K562 (cell line): ENCODE measurements at regions not wholly inside any gene's neighbourhood (a gene's known extent, or its start where the extent isn't known, plus 50 kb on each side); places are given as distances from the start of the nearest gene placed in this dataset.

Source experiments
- ATAC-seq: fragments of 200-7000 bp; cut with Tn5 transposase; 3 replicates; pipeline ENCODE4 v1.9.1; 2020; ENCODE audit warnings: moderate library complexity
- BruUV-seq: library from RNA; stranded (reverse); fragments of 400-500 nt; replicated peaks from 2 replicates; lab custom pipeline; 2021; lab: Mats Ljungman, UMichigan
- CTCF ChIA-PET: fragments of 300-600 bp; formaldehyde crosslinking; extraction: SDS; loops from one replicate; lab custom pipeline; 2021; ENCODE audit warnings: low intra/inter-chr PET ratio; lab: Yijun Ruan, JAX
- POLR2A ChIA-PET: fragments of 300-600, 350-650 bp; sonication (Branson Sonifier 250); formaldehyde crosslinking; extraction: SDS; loops from one replicate; lab custom pipeline; 2021; ENCODE audit warnings: antibody characterized with exemption, inconsistent platforms; lab: Yijun Ruan, JAX
- DNase-seq, 4 experiments: peaks; one replicate each; pipeline versions ENCODE4 v3.0.0 to v3.0.0-alpha.2; 2011 to 2018; ENCODE audit warnings: low spot score in 3 of 4, mixed read lengths in 3 of 4; ENCODE audit errors: extremely low read depth in 1 of 4
- FAIRE-seq: peaks from 2 replicates; lab custom pipeline; 2011; peaks lifted over from hg19 to GRCh38; lab: Jason Lieb, UNC
- H2AFZ ChIP-seq: 2 replicates; pipeline ENCODE4 v1.6.0; 2011; ENCODE audit warnings: low read depth, low read length, control low read depth, inconsistent platforms
- H3K27ac ChIP-seq: fragments of 200-600 bp; 3 replicates; pipeline ENCODE4 v1.8.0; 2011; ENCODE audit warnings: low read depth, mild to moderate bottlenecking, control low read depth, inconsistent platforms, low read length, moderate library complexity, mixed read lengths; ENCODE audit errors: extremely low read depth
- H3K27me3 ChIP-seq, 2 experiments: fragments of 300-600 bp in 1 of 2; 2 replicates in 1 of 2; 3 replicates in 1 of 2; pipeline versions ENCODE4 v1.6.0 to v1.8.0; 2011; ENCODE audit warnings: inconsistent platforms in 2 of 2, low read length in 2 of 2, mild to moderate bottlenecking in 1 of 2, mixed read lengths in 1 of 2, moderate library complexity in 1 of 2; ENCODE audit not compliant: control insufficient read depth in 2 of 2, insufficient read depth in 2 of 2
- H3K36me3 ChIP-seq: fragments of 300-600 bp; 3 replicates; pipeline ENCODE4 v1.8.0; 2011; ENCODE audit warnings: mild to moderate bottlenecking, low read length, inconsistent platforms; ENCODE audit not compliant: control insufficient read depth, insufficient read depth
- H3K4me1 ChIP-seq, 2 experiments: fragments of 200-600 bp in 1 of 2; replicated peaks in 1 of 2; 2 replicates in 1 of 2; 3 replicates in 1 of 2; pipeline versions ENCODE4 v1.5.1 to v1.8.0; 2011; ENCODE audit warnings: inconsistent platforms in 2 of 2, low read length in 2 of 2, mild to moderate bottlenecking in 1 of 2, mixed read lengths in 1 of 2, moderate library complexity in 1 of 2; ENCODE audit not compliant: control insufficient read depth in 2 of 2, insufficient read depth in 2 of 2
- H3K4me2 ChIP-seq: 2 replicates; pipeline ENCODE4 v1.6.1; 2011; ENCODE audit warnings: low read length, control low read depth, inconsistent platforms, mixed read lengths; ENCODE audit not compliant: insufficient read depth
- H3K4me3 ChIP-seq: fragments of 200-600 bp; sonication (generic), shearing (Covaris generic); 2 replicates; pipeline ENCODE4 v1.5.1; 2016; ENCODE audit warnings: control low read depth, inconsistent platforms
- H3K79me2 ChIP-seq: fragments of 200-600 bp; 3 replicates; pipeline ENCODE4 v1.8.0; 2011; ENCODE audit warnings: low read length, inconsistent platforms; ENCODE audit not compliant: control insufficient read depth, insufficient read depth
- H3K9ac ChIP-seq, 2 experiments: 2 replicates each; pipeline versions ENCODE4 v1.6.0 to v1.6.1; 2011; ENCODE audit warnings: low read depth in 2 of 2, low read length in 2 of 2, control low read depth in 1 of 2, inconsistent platforms in 1 of 2, mild to moderate bottlenecking in 1 of 2, mixed read lengths in 1 of 2; ENCODE audit not compliant: insufficient read depth in 1 of 2
- H3K9me1 ChIP-seq: one replicate; pipeline ENCODE4 v1.6.0; 2011; ENCODE audit warnings: inconsistent platforms, mild to moderate bottlenecking, low read length, moderate library complexity; ENCODE audit not compliant: control insufficient read depth, insufficient read depth
- H3K9me3 ChIP-seq: replicated peaks from 2 replicates; pipeline ENCODE4 v1.5.1; 2011; ENCODE audit warnings: low read depth, low read length, inconsistent platforms; ENCODE audit not compliant: control insufficient read depth, insufficient read depth
- H4K20me1 ChIP-seq: replicated peaks from 2 replicates; pipeline ENCODE4 v1.6.1; 2011; ENCODE audit warnings: low read length, inconsistent platforms, mixed read lengths; ENCODE audit not compliant: control insufficient read depth, insufficient read depth
- CBFA2T3 ChIP-seq: fragments of 450-650 bp; IDR thresholded peaks from 2 replicates; pipeline ENCODE4 v1.6.1; 2017
- ETS2 ChIP-seq: IDR thresholded peaks from 2 replicates; pipeline ENCODE4 v1.6.1; 2016; ENCODE audit warnings: borderline replicate concordance, missing genetic modification characterization, mild to moderate bottlenecking, moderate library complexity, missing compliant biosample characterization; ENCODE audit not compliant: poor library complexity, severe bottlenecking
- EZH2 ChIP-seq: IDR thresholded peaks from 2 replicates; pipeline ENCODE4 v1.6.1; 2012; ENCODE audit warnings: low read depth, mild to moderate bottlenecking, inconsistent platforms, low read length, borderline replicate concordance
- GABPB2 ChIP-seq: fragments of 250-450 bp; sonication (Bioruptor Pico); conservative IDR thresholded peaks from 2 replicates; pipeline ENCODE4 v1.5.1; 2021; ENCODE audit warnings: mild to moderate bottlenecking
- GATAD2B ChIP-seq: fragments of 450-650 bp; IDR thresholded peaks from 2 replicates; pipeline ENCODE4 v1.6.1; 2017; ENCODE audit warnings: mild to moderate bottlenecking, borderline replicate concordance
- HLTF ChIP-seq: fragments of 450-650 bp; IDR thresholded peaks from 2 replicates; pipeline ENCODE4 v1.6.1; 2016
- NFYB ChIP-seq: IDR thresholded peaks from 2 replicates; pipeline ENCODE4 v1.6.1; 2011; ENCODE audit warnings: mild to moderate bottlenecking, moderate library complexity; ENCODE audit not compliant: insufficient read length; ENCODE audit errors: extremely low read depth
- NR1H2 ChIP-seq: sonication (generic); formaldehyde crosslinking; IDR thresholded peaks from 2 replicates; pipeline ENCODE4 v1.4.0; 2020; ENCODE audit warnings: mild to moderate bottlenecking, missing genetic modification reagents
- POLR2AphosphoS2 ChIP-seq: IDR thresholded peaks from 2 replicates; pipeline ENCODE4 v1.6.1; 2012; ENCODE audit warnings: low read length, improper control_type of control experiment
- WGBS: fragments of 100-300 bp; shearing (Covaris generic); methylation state at CpG from one replicate; pipeline ENCODE4 v1.1.6; 2016; ENCODE audit warnings: low coverage, mixed read lengths; ENCODE audit not compliant: insufficient coverage; ENCODE audit errors: missing lambda C conversion rate; 5-methylcytosine and 5-hydroxymethylcytosine counted together
- in situ Hi-C: fragments of 300-500 bp; cut with MboI; formaldehyde crosslinking; loops from 4 replicates; pipeline ENCODE4 v1.15.0; 2018; ENCODE audit warnings: inconsistent platforms, mixed read lengths
- intact Hi-C: fragments of 100-400 bp; cut with micrococcal nuclease; formaldehyde crosslinking; loops from 2 replicates; pipeline ENCODE4 v1.14.2; 2022
- TF ChIP-seq, protein P1 (sequence below), 2 experiments: fragments of 450-650 bp; formaldehyde crosslinking in 1 of 2; IDR thresholded peaks; 2 replicates each; pipeline versions ENCODE4 v1.4.0 to v1.6.1; 2014 to 2020; ENCODE audit warnings: mild to moderate bottlenecking in 2 of 2, borderline replicate concordance in 1 of 2, low read depth in 1 of 2
- TF ChIP-seq, protein P2 (sequence below): sonication (generic); formaldehyde crosslinking; IDR thresholded peaks from 2 replicates; pipeline ENCODE4 v1.8.0; 2022; ENCODE audit warnings: mild to moderate bottlenecking, missing genetic modification reagents, borderline replicate concordance
- TF ChIP-seq, protein P3 (sequence below): fragments of 450-650 bp; formaldehyde crosslinking; IDR thresholded peaks from 2 replicates; pipeline ENCODE4 v1.4.0; 2022; ENCODE audit warnings: missing genetic modification characterization

DNA sequence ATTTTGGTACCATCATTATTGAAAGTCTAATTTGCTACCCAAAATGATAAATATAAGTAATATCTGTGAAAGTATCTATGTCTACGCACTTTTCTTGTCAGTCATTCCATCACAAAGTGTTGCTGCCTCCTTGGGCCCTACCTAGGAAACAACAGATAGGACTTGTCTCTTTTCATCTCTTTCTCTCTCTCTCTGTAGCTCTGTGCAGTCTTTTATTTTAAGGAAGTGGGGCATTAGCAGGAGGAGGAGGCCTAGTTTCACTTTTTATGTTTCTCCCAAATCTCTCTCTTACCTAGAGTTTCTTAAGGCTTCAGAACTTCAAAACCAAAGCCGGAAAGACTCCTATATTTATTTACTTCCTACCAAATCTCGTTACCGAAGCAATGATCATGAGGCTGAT is 354.8 kb upstream of the LUZP2 start:
- WGBS = 0% methylated on average over 4 of the region's 4 CpGs
- H3K4me2 ChIP-seq = no peak overlapping the region
- no peak overlapping the region for H3K4me3 ChIP-seq
- no peaks in the 10 kb centered on the region for H3K79me2 ChIP-seq
- ATAC-seq (no peak), DNase-seq (no peak), FAIRE-seq (no peak)
- H3K9me1 ChIP-seq = no peaks in the 10 kb centered on the region
- no peak overlapping the region for H2AFZ ChIP-seq
- in situ Hi-C loops (no loop called here), intact Hi-C loops (no loop called here)
- no peak overlapping the region for H3K27ac ChIP-seq
- H3K4me1 ChIP-seq = no peaks in the 10 kb centered on the region
- no peaks in the 10 kb centered on the region for H3K36me3 ChIP-seq
- H3K27me3 ChIP-seq = no peaks in the 10 kb centered on the region
- no TSS peak for BruUV-seq
- H3K9me3 ChIP-seq = no peaks in the 10 kb centered on the region
- ChIA-PET CTCF (no interaction called here), POLR2A (no interaction called here)
- no peak overlapping the region for H3K9ac ChIP-seq
- H4K20me1 ChIP-seq = no peaks in the 10 kb centered on the region
- TF ChIP-seq EZH2 (no peak), NFYB (no peak), GABPB2 (CRISPR knock-in tag) (no peak), POLR2AphosphoS2 (no peak), ETS2 (tag) (no peak), HLTF (no peak), GATAD2B (no peak), CBFA2T3 (no peak), NR1H2 (no peak)
- TF ChIP-seq, protein P1, sequence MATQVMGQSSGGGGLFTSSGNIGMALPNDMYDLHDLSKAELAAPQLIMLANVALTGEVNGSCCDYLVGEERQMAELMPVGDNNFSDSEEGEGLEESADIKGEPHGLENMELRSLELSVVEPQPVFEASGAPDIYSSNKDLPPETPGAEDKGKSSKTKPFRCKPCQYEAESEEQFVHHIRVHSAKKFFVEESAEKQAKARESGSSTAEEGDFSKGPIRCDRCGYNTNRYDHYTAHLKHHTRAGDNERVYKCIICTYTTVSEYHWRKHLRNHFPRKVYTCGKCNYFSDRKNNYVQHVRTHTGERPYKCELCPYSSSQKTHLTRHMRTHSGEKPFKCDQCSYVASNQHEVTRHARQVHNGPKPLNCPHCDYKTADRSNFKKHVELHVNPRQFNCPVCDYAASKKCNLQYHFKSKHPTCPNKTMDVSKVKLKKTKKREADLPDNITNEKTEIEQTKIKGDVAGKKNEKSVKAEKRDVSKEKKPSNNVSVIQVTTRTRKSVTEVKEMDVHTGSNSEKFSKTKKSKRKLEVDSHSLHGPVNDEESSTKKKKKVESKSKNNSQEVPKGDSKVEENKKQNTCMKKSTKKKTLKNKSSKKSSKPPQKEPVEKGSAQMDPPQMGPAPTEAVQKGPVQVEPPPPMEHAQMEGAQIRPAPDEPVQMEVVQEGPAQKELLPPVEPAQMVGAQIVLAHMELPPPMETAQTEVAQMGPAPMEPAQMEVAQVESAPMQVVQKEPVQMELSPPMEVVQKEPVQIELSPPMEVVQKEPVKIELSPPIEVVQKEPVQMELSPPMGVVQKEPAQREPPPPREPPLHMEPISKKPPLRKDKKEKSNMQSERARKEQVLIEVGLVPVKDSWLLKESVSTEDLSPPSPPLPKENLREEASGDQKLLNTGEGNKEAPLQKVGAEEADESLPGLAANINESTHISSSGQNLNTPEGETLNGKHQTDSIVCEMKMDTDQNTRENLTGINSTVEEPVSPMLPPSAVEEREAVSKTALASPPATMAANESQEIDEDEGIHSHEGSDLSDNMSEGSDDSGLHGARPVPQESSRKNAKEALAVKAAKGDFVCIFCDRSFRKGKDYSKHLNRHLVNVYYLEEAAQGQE (IDR thresholded peaks at IDR 0.05; ENCODE audit: borderline replicate concordance) = no peak
- TF ChIP-seq, protein P1 (CRISPR knock-in tag; IDR thresholded peaks at IDR 0.05; ENCODE audit: low read depth) = no peak
- TF ChIP-seq, protein P2, sequence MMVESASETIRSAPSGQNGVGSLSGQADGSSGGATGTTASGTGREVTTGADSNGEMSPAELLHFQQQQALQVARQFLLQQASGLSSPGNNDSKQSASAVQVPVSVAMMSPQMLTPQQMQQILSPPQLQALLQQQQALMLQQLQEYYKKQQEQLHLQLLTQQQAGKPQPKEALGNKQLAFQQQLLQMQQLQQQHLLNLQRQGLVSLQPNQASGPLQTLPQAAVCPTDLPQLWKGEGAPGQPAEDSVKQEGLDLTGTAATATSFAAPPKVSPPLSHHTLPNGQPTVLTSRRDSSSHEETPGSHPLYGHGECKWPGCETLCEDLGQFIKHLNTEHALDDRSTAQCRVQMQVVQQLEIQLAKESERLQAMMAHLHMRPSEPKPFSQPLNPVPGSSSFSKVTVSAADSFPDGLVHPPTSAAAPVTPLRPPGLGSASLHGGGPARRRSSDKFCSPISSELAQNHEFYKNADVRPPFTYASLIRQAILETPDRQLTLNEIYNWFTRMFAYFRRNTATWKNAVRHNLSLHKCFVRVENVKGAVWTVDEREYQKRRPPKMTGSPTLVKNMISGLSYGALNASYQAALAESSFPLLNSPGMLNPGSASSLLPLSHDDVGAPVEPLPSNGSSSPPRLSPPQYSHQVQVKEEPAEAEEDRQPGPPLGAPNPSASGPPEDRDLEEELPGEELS (CRISPR knock-in tag) = no peak
- TF ChIP-seq, protein P3, sequence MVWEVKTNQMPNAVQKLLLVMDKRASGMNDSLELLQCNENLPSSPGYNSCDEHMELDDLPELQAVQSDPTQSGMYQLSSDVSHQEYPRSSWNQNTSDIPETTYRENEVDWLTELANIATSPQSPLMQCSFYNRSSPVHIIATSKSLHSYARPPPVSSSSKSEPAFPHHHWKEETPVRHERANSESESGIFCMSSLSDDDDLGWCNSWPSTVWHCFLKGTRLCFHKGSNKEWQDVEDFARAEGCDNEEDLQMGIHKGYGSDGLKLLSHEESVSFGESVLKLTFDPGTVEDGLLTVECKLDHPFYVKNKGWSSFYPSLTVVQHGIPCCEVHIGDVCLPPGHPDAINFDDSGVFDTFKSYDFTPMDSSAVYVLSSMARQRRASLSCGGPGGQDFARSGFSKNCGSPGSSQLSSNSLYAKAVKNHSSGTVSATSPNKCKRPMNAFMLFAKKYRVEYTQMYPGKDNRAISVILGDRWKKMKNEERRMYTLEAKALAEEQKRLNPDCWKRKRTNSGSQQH (CRISPR knock-in tag) = no peak
